DMS53 treated with DMSO at 0.1 percent for 48 hours (cell line): ENCODE measurements at regions not wholly inside any gene's neighbourhood (a gene's known extent, or its start where the extent isn't known, plus 50 kb on each side); places are given as distances from the start of the nearest gene placed in this dataset.
A peak's percentile ranks its signal among the peaks of the same experiment; 100 is the strongest.
"Not testable (repeated sequence)": the region's sequence is repeated elsewhere in the genome, so short reads cannot be mapped to it uniquely, and the experiment has no call there.

Experiments
- DNase-seq: peaks from one replicate; lab custom pipeline; 2025; ENCODE audit not compliant: unreplicated experiment; lab: John Stamatoyannopoulos, UW

- peak; percentile 76 for DNase-seq
Measured at GRCh38 chr6:170149681-170150589, 140.9 kb downstream of the DLL1 start.

GRCh38 chr6:170148709-170149470 is 142.0 kb downstream of the DLL1 start:
- DNase-seq: peak; percentile 54

GRCh38 chr6:170147832-170148708 is 142.8 kb downstream of the DLL1 start:
- peak; percentile 54 for DNase-seq

DNA sequence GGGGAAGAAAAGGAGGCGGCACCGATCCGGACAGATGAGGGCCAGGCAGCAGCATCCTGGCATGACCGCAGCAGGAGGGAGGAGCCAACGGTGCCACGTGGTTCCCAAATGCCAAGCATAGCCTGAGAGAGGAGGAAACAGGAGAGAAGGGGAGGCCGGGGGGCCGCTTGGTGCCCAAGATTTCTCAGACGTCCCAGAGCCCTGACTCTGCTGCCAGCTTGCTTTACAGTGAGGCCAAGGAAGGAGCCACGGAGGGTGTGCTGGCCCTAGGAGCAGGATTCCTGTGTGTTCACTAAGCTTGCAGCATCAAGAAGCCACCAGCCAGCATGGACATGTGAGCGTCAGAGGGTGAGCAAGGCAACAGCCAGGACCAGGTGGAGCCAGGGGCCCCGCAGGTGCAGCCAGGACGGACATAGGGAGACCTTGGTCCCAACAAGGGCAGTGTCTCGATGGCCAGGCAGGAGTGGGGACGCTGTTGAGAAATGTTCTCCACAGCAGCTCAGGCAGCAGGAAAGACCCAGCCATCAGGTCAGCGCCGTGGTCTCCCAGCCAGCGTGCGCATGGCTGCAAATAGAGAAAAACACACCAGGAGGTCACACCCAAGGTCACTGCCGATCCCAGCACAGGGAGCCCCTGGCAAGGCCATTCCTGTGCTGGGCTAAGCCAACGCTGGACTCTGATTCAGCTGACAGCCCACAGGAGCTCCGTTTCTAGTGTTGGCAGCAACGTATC is 143.7 kb downstream of the DLL1 start:
- DNase-seq: peak; percentile 76

GRCh38 chr6:170146640-170147039 is 144.2 kb downstream of the DLL1 start:
- DNase-seq: no peak

DNA sequence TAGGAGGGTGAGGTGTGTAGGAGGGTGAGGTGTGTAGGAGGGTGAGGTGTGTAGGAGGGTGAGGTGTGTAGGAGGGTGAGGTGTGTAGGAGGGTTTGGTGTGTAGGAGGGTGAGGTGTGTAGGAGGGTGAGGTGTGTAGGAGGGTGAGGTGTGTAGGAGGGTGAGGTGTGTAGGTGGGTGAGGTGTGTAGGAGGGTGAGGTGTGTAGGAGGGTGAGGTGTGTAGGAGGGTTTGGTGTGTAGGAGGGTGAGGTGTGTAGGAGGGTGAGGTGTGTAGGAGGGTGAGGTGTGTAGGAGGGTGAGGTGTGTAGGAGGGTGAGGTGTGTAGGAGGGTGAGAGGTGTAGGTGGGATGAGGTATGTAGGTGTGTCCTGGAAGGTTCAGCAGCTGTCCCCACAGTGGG is 144.7 kb downstream of the DLL1 start:
- DNase-seq: not testable (repeated sequence)

- not testable (repeated sequence) for DNase-seq
Measured at GRCh38 chr6:170145716-170146115, 145.2 kb downstream of the DLL1 start.

DNA sequence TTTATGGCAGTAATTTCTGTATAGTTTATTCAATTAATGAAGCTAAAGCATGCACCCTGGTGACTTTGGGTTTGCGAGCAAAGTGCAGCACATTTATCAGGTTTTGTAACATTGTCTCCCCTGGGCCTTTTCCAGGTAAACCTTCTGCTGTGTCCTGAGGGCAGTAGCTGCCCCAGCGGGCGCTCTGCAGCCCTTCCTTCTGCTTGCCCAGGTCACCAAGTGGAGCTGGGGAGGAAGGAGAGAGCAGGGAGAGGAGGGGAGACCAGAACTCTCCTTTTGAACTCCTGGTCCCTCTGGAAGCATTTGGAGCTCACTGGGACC is 145.6 kb downstream of the DLL1 start:
- DNase-seq: no peak

GRCh38 chr6:170144571-170145271 is 146.2 kb downstream of the DLL1 start:
- no peak for DNase-seq

DNA sequence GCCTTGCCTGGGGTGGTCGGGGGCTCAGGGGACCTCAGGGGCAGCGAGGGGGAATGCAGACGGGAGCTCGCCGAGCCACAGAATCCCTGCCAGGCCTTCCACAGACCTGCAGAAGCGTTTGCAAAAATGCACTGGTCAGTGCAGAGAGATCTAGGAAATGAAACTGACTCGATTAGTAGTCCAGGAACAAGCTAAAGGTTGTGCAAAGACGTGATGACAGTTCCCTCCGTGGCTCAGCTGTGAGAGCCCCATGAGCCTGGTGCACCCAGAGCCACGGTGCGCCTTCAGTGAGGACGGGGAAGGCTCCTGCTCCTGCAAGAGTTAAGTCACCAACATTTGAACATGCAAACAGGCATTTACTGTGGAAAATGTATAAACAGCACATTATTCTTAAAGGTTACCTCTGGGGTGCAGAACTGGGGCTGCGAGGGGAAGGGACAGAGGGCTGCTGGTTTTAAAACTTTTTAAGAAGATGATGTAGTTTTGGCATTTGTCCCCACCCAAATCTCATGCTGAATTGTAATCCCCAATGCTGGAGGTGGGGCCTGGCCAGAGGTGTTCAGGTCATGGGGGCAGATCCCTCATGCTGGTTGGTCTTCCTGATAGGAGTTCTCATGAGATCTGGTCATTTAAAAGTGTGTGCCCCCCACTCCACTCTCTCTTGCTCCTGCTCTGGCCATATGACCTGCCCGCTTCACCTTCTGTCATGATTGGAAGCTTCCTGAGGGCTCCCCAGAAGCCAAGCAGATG is 147.3 kb downstream of the DLL1 start:
- DNase-seq: no peak

DNA sequence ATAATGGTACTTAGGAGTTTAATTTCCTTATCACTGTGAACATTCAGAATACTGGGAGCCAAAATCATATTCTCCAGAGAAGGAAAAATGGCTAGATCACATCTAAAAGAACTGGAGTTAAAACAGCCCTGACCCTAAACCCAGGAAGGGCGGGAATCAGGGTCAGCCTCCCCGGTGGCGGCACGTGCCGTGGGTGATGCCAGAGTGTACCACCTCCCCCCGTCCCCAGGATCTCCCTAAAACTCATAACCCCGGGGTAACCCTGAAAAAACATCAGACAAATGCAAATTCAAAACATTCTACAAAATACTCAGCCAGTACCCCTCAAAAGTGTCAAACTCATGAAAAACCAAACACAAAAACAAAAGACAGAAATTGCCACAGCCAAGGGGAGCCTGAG is 148.3 kb downstream of the DLL1 start:
- no peak for DNase-seq

- DNase-seq: not testable (repeated sequence)
Measured at GRCh38 chr6:170141061-170141460, 149.8 kb downstream of the DLL1 start.

GRCh38 chr6:170140129-170140528 is 150.7 kb downstream of the DLL1 start:
- no peak for DNase-seq

DNA sequence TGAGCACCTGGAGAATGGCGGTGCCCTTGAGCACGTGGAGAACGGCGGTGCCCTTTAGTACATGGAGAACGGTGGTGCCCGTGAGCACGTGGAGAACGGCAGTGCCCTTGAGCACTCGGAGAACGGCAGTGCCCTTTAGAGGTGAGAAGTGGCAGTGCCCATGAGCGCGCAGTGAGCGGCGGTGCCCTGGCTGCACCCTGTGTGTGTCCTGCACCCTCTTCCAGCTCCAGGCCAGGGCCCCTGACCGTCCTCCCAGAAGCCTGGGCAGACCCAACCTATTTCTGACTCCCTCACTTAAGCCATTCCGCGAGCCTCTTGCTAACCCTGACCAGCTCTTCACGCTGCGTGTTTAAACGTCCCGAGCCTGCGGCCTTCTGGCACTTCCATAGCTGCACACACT is 151.3 kb downstream of the DLL1 start:
- DNase-seq: no peak

- not testable (repeated sequence) for DNase-seq
Measured at GRCh38 chr6:170139046-170139445, 151.8 kb downstream of the DLL1 start.

- no peak for DNase-seq
Measured at GRCh38 chr6:170137911-170138910, 152.7 kb downstream of the DLL1 start.

DNA sequence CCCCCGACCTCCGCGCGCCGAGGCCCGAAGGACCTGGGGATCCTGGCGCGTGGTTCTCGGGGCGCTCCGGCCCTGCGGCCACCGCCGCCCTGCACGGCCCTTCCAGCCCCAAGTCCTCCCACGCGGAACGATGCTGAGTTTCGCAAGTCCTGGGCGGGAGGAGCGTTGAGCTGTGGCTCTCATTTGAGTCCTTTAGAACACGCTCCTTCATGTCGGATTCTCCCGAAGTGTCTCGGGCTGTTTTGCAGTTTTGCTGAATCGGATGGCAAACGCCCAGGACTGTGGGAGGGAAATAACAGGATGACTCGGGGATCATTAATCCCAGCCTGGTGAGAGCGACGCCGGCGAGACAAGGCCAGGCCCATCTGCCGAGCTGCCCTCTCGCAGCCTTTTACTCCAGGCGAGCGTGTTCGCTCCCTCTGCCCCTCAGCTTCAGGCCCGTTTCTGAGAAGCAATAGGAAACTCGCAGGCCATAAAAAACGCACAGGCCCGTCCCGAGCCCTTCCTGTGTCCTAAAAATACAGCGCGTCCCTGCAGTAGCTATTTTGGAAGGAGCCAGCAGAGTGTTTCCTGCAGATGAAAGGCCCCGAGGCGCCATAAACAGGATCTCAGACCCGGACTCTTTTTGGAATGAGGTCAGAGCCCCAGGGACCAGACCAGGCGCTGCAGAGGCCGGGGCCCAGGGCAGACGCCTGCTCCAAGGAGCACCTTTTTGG is 153.5 kb downstream of the DLL1 start:
- no peak for DNase-seq
